MM.1S (cell line): ENCODE measurements at regions not wholly inside any gene's neighbourhood (a gene's known extent, or its start where the extent isn't known, plus 50 kb on each side); places are given as distances from the start of the nearest gene placed in this dataset.

ENCODE experiments used
- EZH2 ChIP-seq: fragments of 300-600 bp; sonication (generic); optimal IDR thresholded peaks from 2 replicates; pipeline ENCODE3; 2017; ENCODE audit warnings: low read depth, mild to moderate bottlenecking, antibody characterized with exemption, low read length, mixed read lengths
- EZH2phosphoT487 ChIP-seq: fragments of 300-600 bp; sonication (generic); IDR thresholded peaks from 2 replicates; pipeline ENCODE4 v1.6.1; 2018; ENCODE audit warnings: antibody characterized with exemption, low read length
- TF ChIP-seq, protein P1 (sequence below): fragments of 300-600 bp; sonication (generic); IDR thresholded peaks from 2 replicates; pipeline ENCODE4 v1.5.1; 2016; ENCODE audit warnings: antibody characterized with exemption, low read length, mixed read lengths

DNA sequence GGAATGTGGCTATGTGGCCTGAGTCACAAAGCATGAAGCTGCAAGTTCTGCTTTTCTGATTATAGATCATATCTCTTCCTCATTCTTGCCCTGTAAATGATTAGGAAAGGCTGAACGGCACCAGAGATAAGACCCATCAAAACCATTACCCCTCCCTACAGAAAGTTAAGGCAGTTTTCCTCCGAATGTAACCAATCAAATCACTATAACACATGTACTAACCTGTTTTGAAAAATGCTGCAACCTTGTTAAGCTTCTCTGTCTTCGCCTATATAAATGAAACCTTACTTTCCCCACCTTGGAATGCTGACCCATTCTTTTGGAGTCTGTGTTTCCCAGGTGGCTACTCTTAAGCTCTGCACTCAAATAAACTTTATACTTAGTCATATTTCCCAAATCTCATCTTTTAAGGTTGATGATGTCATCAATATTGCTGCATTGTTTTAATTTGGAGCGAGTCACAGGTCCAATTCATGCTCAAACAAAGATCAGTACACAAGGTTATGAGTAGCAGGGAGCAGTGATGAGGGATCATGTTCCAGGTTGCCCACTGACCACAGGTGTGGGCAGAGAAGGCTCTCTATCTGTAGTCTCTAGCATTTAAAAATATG, 662.3 kb downstream of the IRS1 start:
- TF ChIP-seq, protein P1, sequence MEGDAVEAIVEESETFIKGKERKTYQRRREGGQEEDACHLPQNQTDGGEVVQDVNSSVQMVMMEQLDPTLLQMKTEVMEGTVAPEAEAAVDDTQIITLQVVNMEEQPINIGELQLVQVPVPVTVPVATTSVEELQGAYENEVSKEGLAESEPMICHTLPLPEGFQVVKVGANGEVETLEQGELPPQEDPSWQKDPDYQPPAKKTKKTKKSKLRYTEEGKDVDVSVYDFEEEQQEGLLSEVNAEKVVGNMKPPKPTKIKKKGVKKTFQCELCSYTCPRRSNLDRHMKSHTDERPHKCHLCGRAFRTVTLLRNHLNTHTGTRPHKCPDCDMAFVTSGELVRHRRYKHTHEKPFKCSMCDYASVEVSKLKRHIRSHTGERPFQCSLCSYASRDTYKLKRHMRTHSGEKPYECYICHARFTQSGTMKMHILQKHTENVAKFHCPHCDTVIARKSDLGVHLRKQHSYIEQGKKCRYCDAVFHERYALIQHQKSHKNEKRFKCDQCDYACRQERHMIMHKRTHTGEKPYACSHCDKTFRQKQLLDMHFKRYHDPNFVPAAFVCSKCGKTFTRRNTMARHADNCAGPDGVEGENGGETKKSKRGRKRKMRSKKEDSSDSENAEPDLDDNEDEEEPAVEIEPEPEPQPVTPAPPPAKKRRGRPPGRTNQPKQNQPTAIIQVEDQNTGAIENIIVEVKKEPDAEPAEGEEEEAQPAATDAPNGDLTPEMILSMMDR: no peak
- TF ChIP-seq EZH2: no peak
- TF ChIP-seq EZH2phosphoT487: no peak
